SK-N-MC (cell line): ENCODE measurements at regions not wholly inside any gene's neighbourhood (a gene's known extent, or its start where the extent isn't known, plus 50 kb on each side); places are given as distances from the start of the nearest gene placed in this dataset.

Source experiments
- EZH2 ChIP-seq: fragments of 200-600 bp; sonication (generic); IDR thresholded peaks from one replicate; pipeline ENCODE4 v1.6.1; 2017; ENCODE audit warnings: antibody characterized with exemption
- POLR2AphosphoS5 ChIP-seq: IDR thresholded peaks from 2 replicates; pipeline ENCODE4 v1.6.1; 2012; ENCODE audit warnings: mild to moderate bottlenecking, low read depth, low read length, borderline replicate concordance

- TF ChIP-seq EZH2: no peak
- TF ChIP-seq POLR2AphosphoS5: no peak
Observed at GRCh38 chr21:22244516-22244915, 1246.3 kb downstream of the NCAM2 start.
